Mucosa of descending colon (tissue), 3 donors: ENCODE measurements at regions not wholly inside any gene's neighbourhood (a gene's known extent, or its start where the extent isn't known, plus 50 kb on each side); places are given as distances from the start of the nearest gene placed in this dataset.

Experiments
- ATAC-seq: fragments of 200-7000 bp; cut with Tn5 transposase; one replicate; pipeline ENCODE4 v1.9.1; 2020; ENCODE audit warnings: mild to moderate bottlenecking, moderate library complexity
- DNase-seq, 3 donors: peaks; one replicate each; pipeline ENCODE4 v3.0.0-alpha.2; 2020
- H3K36me3 ChIP-seq: fragments of 200-600 bp; one replicate; pipeline ENCODE4 v1.8.0; 2021; ENCODE audit warnings: low read depth, mild to moderate bottlenecking
- H3K4me1 ChIP-seq: fragments of 200-600 bp; one replicate; pipeline ENCODE4 v1.8.0; 2021; ENCODE audit warnings: low read depth, mild to moderate bottlenecking
- H3K4me3 ChIP-seq: fragments of 200-600 bp; one replicate; pipeline ENCODE4 v1.8.0; 2021; ENCODE audit warnings: mild to moderate bottlenecking
- H3K9me3 ChIP-seq: fragments of 200-600 bp; one replicate; pipeline ENCODE4 v1.8.0; 2021; ENCODE audit warnings: mild to moderate bottlenecking
- intact Hi-C, 2 donors: fragments of 100-400 bp; cut with DNase I in 1 of 2; cut with micrococcal nuclease in 1 of 2; formaldehyde crosslinking; loops; one replicate each; pipeline versions ENCODE4 v1.11.0 to v1.11.1; 2022; cut with DNase I, micrococcal nuclease
- TF ChIP-seq, protein P1 (sequence below): fragments of 200-600 bp; IDR thresholded peaks from one replicate; pipeline ENCODE4 v1.8.0; 2022; ENCODE audit warnings: antibody characterized with exemption, mild to moderate bottlenecking
- donor health status: DM: no; HTN: no; CAD: no; lungs with moderate emphysema.
- donor health status: DM: no; HTN: no; CAD: no.
- donor health status: DM: no; HTN: yes; CAD: no.

DNA sequence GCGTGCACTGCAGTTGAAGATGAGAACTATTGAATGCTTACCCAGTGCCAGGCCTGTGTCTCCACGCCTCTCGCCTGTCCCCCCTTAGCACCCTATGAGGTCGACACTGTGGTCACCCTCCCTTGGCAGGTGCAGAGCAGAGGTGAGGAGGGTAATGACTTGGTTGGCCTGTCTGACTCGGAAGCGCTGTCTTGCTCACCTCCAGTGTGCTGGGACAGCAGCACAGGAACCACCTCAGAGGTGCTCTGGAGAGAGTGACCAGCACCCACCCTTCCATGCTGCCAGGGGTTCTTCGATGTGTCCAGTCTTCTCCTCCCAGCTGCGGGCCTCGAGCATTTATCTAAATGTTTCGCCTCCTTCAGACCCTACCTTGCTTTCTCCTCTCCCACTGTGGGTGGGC, 178.3 kb upstream of the IRX2 start:
- H3K36me3 ChIP-seq = no peaks in the 10 kb centered on the region
- no peak overlapping the region for H3K4me3 ChIP-seq
- peaks cover 12% of the 10 kb centered on the region for H3K9me3 ChIP-seq
- H3K4me1 ChIP-seq = no peaks in the 10 kb centered on the region
- no peak for DNase-seq
- intact Hi-C loops = no loop called here
- TF ChIP-seq, protein P1, sequence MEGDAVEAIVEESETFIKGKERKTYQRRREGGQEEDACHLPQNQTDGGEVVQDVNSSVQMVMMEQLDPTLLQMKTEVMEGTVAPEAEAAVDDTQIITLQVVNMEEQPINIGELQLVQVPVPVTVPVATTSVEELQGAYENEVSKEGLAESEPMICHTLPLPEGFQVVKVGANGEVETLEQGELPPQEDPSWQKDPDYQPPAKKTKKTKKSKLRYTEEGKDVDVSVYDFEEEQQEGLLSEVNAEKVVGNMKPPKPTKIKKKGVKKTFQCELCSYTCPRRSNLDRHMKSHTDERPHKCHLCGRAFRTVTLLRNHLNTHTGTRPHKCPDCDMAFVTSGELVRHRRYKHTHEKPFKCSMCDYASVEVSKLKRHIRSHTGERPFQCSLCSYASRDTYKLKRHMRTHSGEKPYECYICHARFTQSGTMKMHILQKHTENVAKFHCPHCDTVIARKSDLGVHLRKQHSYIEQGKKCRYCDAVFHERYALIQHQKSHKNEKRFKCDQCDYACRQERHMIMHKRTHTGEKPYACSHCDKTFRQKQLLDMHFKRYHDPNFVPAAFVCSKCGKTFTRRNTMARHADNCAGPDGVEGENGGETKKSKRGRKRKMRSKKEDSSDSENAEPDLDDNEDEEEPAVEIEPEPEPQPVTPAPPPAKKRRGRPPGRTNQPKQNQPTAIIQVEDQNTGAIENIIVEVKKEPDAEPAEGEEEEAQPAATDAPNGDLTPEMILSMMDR = no peak
- ATAC-seq = no peak

DNA sequence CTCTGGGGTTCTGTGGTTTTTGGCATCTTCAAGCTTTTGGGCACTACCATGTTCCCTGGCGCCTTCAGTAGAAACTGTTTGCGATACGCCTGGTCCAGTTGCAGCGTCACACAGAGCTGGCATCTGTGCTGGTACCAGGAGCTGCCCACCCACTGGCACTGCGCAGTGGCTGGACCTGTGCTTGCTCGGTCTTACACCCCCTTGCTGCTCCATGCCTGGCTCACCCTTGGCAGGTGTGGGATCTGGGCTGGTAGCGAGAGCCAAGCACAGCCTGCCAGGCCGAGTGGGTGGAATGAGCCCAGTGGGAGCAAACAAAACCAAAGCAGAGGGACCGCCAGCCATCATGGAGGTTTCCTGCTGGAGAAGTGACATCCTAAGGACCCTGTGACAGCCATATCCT, 170.2 kb upstream of the IRX2 start:
- intact Hi-C loops = no loop called here
- H3K4me3 ChIP-seq = no peak overlapping the region
- no peak for DNase-seq
- no peaks in the 10 kb centered on the region for H3K4me1 ChIP-seq
- peaks cover 44% of the 10 kb centered on the region for H3K9me3 ChIP-seq
- H3K36me3 ChIP-seq = no peaks in the 10 kb centered on the region
- no peak for ATAC-seq
- TF ChIP-seq, protein P1 = no peak

DNA sequence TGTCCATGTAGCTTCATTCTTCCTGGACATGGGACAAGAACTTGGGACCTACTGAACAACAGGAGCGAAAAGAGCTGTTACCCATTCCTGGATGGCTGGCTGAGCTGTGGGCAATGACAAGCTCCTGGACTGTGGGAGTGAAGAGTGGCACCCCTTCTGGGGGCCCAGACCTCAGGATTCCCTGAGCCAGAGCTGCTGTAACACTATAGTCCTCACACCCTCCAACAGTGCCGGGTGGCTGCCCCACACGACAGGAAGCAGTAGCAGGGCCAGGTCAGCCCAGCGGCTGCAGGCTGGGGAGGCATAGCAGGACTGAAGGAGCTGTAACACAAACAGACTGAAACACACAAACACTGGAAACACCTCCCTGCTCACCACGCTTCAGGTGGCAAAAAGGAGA, 169.7 kb upstream of the IRX2 start:
- no peak for DNase-seq
- TF ChIP-seq, protein P1 = no peak
- no peak overlapping the region for H3K4me3 ChIP-seq
- H3K36me3 ChIP-seq = no peaks in the 10 kb centered on the region
- intact Hi-C loops = no loop called here
- H3K4me1 ChIP-seq = no peaks in the 10 kb centered on the region
- peaks cover 45% of the 10 kb centered on the region for H3K9me3 ChIP-seq
- ATAC-seq = no peak

DNA sequence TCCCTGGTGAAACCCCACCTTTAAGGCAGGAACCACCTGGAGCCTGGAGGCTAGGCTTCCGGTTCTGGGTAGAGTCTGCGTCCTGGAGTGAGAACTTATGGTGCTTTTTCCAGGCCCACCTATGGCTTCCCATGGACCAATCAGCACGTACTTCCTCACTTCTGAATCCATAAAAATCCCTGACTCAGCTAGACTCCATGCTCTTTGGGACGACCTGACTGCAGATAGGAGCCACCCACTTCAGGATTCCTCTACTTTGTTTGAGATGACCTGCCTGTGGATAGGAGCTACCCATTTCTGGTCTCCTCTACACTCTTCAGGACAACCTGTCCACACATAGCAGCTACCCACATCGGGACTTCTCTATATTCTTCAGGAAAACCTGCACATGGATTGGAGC, 168.8 kb upstream of the IRX2 start:
- intact Hi-C loops = no loop called here

DNA sequence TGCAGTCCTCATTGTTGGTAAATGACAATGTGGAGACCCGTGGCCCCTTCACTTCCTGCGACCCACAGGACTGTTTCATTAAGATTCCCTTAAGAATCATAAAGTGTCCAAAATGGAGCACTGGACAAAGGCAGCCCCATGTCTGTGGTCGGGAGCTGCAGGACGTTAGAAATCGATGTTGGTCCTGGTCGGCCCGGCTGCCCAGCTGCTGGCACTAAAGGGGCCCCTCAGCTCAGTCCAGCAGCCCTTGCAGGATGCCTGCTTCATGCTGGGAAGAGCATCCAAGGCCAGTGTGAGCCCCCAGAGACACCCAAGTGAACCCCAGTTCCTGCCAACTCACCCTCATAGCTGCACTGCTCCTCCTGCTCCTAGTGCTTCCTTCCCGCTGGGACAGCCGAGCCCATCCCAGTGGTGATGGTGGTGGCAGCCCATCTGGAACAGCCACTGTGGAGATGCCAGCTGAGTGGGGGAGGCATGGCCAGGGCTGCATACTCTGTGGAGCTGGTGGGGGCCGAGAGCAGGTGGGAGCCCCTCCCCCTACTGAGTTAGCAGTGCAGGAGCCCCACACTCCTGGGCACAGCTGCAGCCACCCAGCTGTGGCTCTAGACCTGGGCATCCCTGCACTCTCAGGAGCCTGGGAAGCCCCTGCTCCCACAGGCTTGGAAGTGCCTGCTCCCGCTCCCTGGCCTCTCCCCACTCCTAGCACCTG, 168.0 kb upstream of the IRX2 start:
- no peak for ATAC-seq
- Histone ChIP-seq H3K9me3 (peaks cover 48% of the 10 kb centered on the region), H3K4me3 (no peak overlapping the region), H3K4me1 (no peaks in the 10 kb centered on the region), H3K36me3 (no peaks in the 10 kb centered on the region)
- TF ChIP-seq, protein P1 = no peak
- intact Hi-C loops = no loop called here
- DNase-seq = no peak

More for the DNA sequence above, 168.8 kb upstream of the IRX2 start:
- H3K4me1 ChIP-seq = no peaks in the 10 kb centered on the region
- TF ChIP-seq, protein P1 = no peak
- no peaks in the 10 kb centered on the region for H3K36me3 ChIP-seq
- peaks cover 45% of the 10 kb centered on the region for H3K9me3 ChIP-seq
- ATAC-seq (no peak), DNase-seq (no peak)
- no peak overlapping the region for H3K4me3 ChIP-seq

DNA sequence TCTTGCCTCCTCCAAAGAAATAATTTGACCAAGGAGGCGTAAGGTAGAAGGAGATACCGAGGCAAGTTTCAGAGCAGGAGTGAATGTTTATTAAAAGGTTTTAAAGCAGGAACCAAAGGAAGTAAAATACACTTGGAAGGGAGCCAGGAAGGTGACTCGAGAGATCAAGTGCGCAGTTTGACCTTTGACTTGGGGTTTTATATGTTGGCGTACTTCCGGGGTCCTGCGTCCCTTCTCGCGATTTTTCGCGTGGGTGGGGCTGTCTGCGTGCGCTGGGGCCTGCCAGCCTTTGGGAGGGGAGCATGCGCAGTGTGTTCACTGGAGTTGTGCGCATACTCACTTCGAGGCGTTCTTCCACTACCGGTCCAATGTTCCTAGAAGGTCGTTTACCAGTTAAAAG, 166.0 kb upstream of the IRX2 start:
- intact Hi-C loops = no loop called here
- H3K9me3 ChIP-seq = peaks cover 51% of the 10 kb centered on the region
- DNase-seq (no peak), ATAC-seq (no peak)
- H3K4me1 ChIP-seq = no peaks in the 10 kb centered on the region
- no peaks in the 10 kb centered on the region for H3K36me3 ChIP-seq
- no peak overlapping the region for H3K4me3 ChIP-seq
- TF ChIP-seq, protein P1 = no peak
